ENCODE measurements at regions not wholly inside any gene's neighbourhood (a gene's known extent, or its start where the extent isn't known, plus 50 kb on each side); places are given as distances from the start of the nearest gene placed in this dataset.

DNA sequence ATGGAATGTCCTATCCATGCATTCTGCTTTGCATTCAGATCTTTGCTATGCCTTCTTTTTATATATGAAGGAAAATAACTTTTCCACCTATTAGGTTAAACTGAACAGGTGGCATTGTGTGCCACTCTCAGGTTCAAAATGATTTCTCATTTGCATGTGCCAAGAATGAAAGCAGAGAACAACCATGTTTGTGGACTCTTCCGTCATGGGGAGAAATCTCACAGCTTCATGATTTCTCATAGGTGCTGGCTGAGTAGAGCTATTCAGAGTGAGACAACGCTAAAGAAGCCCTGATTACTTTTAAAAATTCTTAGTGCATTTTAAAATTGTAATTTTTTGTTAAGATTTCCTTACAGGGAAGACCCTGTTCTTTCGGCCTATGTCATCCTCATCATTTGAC lies 472.1 kb downstream of the RASEF start:
- TF ChIP-seq, protein P1, sequence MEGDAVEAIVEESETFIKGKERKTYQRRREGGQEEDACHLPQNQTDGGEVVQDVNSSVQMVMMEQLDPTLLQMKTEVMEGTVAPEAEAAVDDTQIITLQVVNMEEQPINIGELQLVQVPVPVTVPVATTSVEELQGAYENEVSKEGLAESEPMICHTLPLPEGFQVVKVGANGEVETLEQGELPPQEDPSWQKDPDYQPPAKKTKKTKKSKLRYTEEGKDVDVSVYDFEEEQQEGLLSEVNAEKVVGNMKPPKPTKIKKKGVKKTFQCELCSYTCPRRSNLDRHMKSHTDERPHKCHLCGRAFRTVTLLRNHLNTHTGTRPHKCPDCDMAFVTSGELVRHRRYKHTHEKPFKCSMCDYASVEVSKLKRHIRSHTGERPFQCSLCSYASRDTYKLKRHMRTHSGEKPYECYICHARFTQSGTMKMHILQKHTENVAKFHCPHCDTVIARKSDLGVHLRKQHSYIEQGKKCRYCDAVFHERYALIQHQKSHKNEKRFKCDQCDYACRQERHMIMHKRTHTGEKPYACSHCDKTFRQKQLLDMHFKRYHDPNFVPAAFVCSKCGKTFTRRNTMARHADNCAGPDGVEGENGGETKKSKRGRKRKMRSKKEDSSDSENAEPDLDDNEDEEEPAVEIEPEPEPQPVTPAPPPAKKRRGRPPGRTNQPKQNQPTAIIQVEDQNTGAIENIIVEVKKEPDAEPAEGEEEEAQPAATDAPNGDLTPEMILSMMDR (IDR thresholded peaks at IDR 0.05; ENCODE audit: low read depth, low read length, poor library complexity, severe bottlenecking): no peak
- no peak for TF ChIP-seq EZH2phosphoT487 (IDR thresholded peaks at IDR 0.05; ENCODE audit: borderline replicate concordance, low read length)

Data from DOHH2 (cell line).